ENCODE measurements at regions not wholly inside any gene's neighbourhood (a gene's known extent, or its start where the extent isn't known, plus 50 kb on each side); places are given as distances from the start of the nearest gene placed in this dataset.

GRCh38 chr3:64463981-64464380, 223.8 kb downstream of the ADAMTS9 start:
- CTCF ChIA-PET (ENCODE audit: low intra/inter-chr PET ratio): no interaction called here
- DNase-seq (ENCODE audit: extremely low read depth in 1 of 4, low spot score in 3 of 4) (no peak), ATAC-seq (no peak), FAIRE-seq (no peak)
- intact Hi-C loops (cut with micrococcal nuclease): loop anchor here (5.0 kb wide), 1 partner anchor 432 kb away; no protein-coding TSS in a partner anchor
- in situ Hi-C loops (cut with MboI): no loop called here
- Histone ChIP-seq H2AFZ (ENCODE audit: low read depth, low read length) (no peak overlapping the region), H3K27me3 (ENCODE audit: control insufficient read depth in 2 of 2, insufficient read depth in 2 of 2, low read length in 2 of 2) (no peaks in the 10 kb centered on the region), H4K20me1 (replicated peaks; ENCODE audit: control insufficient read depth, insufficient read depth, low read length) (no peaks in the 10 kb centered on the region), H3K9ac (ENCODE audit: insufficient read depth in 1 of 2, low read depth in 2 of 2, low read length in 2 of 2) (no peak overlapping the region), H3K4me2 (ENCODE audit: insufficient read depth, low read length) (no peak overlapping the region), H3K36me3 (ENCODE audit: control insufficient read depth, insufficient read depth, low read length) (no peaks in the 10 kb centered on the region), H3K4me3 (no peak overlapping the region), H3K9me1 (ENCODE audit: control insufficient read depth, insufficient read depth, low read length) (no peaks in the 10 kb centered on the region), H3K9me3 (replicated peaks; ENCODE audit: control insufficient read depth, insufficient read depth, low read depth, low read length) (no peaks in the 10 kb centered on the region), H3K4me1 (replicated peaks in 1 of 2; ENCODE audit: control insufficient read depth in 2 of 2, insufficient read depth in 2 of 2, low read length in 2 of 2) (no peaks in the 10 kb centered on the region), H3K79me2 (ENCODE audit: control insufficient read depth, insufficient read depth, low read length) (no peaks in the 10 kb centered on the region), H3K27ac (ENCODE audit: extremely low read depth, low read depth, low read length) (no peak overlapping the region)
- BruUV-seq (replicated peaks): no TSS peak
- POLR2A ChIA-PET: interaction anchor here (0.6 to 0.8 kb wide), 2 partner anchors 12 to 32 kb away, joined by 3 to 6 read pairs; no protein-coding TSS in a partner anchor
- 0% methylated on average over 4 of the region's 4 CpGs for WGBS (ENCODE audit: insufficient coverage, low coverage, missing lambda C conversion rate)
- TF ChIP-seq, protein P1, sequence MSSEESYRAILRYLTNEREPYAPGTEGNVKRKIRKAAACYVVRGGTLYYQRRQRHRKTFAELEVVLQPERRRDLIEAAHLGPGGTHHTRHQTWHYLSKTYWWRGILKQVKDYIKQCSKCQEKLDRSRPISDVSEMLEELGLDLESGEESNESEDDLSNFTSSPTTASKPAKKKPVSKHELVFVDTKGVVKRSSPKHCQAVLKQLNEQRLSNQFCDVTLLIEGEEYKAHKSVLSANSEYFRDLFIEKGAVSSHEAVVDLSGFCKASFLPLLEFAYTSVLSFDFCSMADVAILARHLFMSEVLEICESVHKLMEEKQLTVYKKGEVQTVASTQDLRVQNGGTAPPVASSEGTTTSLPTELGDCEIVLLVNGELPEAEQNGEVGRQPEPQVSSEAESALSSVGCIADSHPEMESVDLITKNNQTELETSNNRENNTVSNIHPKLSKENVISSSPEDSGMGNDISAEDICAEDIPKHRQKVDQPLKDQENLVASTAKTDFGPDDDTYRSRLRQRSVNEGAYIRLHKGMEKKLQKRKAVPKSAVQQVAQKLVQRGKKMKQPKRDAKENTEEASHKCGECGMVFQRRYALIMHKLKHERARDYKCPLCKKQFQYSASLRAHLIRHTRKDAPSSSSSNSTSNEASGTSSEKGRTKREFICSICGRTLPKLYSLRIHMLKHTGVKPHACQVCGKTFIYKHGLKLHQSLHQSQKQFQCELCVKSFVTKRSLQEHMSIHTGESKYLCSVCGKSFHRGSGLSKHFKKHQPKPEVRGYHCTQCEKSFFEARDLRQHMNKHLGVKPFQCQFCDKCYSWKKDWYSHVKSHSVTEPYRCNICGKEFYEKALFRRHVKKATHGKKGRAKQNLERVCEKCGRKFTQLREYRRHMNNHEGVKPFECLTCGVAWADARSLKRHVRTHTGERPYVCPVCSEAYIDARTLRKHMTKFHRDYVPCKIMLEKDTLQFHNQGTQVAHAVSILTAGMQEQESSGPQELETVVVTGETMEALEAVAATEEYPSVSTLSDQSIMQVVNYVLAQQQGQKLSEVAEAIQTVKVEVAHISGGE (CRISPR knock-in tag; IDR thresholded peaks at IDR 0.05): peak in 1 of 3 experiments; percentile 17; a peak in 1 of 6 replicates
- TF ChIP-seq RB1 (IDR thresholded peaks at IDR 0.05; ENCODE audit: low read depth): no peak
